ENCODE measurements at regions not wholly inside any gene's neighbourhood (a gene's known extent, or its start where the extent isn't known, plus 50 kb on each side); places are given as distances from the start of the nearest gene placed in this dataset.

GRCh38 chr3:36147934-36148558, 232.3 kb upstream of the STAC start:
- TF ChIP-seq, protein P1, sequence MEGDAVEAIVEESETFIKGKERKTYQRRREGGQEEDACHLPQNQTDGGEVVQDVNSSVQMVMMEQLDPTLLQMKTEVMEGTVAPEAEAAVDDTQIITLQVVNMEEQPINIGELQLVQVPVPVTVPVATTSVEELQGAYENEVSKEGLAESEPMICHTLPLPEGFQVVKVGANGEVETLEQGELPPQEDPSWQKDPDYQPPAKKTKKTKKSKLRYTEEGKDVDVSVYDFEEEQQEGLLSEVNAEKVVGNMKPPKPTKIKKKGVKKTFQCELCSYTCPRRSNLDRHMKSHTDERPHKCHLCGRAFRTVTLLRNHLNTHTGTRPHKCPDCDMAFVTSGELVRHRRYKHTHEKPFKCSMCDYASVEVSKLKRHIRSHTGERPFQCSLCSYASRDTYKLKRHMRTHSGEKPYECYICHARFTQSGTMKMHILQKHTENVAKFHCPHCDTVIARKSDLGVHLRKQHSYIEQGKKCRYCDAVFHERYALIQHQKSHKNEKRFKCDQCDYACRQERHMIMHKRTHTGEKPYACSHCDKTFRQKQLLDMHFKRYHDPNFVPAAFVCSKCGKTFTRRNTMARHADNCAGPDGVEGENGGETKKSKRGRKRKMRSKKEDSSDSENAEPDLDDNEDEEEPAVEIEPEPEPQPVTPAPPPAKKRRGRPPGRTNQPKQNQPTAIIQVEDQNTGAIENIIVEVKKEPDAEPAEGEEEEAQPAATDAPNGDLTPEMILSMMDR (conservative IDR thresholded peaks at IDR 0.05 in 1 of 2, IDR thresholded peaks at IDR 0.05 in 1 of 2; ENCODE audit: low read depth in 1 of 2, low read length in 2 of 2): no peak
- no peak for TF ChIP-seq EZH2 (IDR thresholded peaks at IDR 0.05; ENCODE audit: low read length, missing control alignments)
